ENCODE measurements at regions not wholly inside any gene's neighbourhood (a gene's known extent, or its start where the extent isn't known, plus 50 kb on each side); places are given as distances from the start of the nearest gene placed in this dataset.

DNA sequence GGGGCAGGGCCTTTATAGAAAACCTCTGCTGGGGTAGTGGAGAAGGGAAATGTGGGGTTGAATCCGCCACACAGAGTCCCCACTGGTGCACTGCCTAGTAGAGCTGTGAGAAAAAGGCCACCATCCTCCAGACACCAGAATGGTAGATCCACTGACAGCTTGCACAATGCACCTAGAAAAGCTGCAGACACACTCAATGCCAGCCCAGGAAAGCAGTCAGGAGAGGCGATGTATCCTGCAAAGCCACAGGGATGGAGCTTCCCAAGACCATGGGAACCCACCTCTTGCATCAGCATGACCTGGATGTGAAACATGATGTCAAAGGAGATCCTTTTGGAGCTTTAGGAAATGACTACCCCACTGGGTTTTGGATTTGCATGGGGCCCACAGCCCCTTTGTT lies 958.0 kb upstream of the MIR17HG start:
- TF ChIP-seq POLR2A (IDR thresholded peaks at IDR 0.05) (no peak), CTCF (IDR thresholded peaks at IDR 0.05) (no peak)

Data from sigmoid colon (tissue), 3 donors.